ENCODE measurements at regions not wholly inside any gene's neighbourhood (a gene's known extent, or its start where the extent isn't known, plus 50 kb on each side); places are given as distances from the start of the nearest gene placed in this dataset.
"Not testable (repeated sequence)": the region's sequence is repeated elsewhere in the genome, so short reads cannot be mapped to it uniquely, and the experiment has no call there.

DNA sequence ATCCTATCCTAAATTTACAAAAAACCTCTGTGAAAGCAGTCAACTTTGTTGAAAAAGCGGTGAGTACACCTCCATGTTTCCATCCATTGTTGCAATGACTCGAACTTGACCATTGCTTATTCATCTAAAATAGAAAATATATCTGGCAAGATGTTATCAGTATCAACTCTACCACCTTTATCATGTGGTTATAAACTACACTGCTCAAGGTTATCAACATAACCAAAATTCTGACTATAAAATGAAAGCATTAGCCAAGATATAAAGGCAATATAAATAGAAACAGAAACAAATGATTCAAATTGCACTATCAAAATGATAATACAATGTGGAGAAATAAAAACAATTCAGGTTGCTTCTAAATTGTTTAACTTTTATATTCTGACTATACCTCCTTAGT lies 150.0 kb downstream of the AVL9 start:
- not testable (repeated sequence) for DNase-seq

- DNase-seq = no peak
These were observed 147.9 kb downstream of the AVL9 start for GRCh38 chr7:32643194-32643593.

DNA sequence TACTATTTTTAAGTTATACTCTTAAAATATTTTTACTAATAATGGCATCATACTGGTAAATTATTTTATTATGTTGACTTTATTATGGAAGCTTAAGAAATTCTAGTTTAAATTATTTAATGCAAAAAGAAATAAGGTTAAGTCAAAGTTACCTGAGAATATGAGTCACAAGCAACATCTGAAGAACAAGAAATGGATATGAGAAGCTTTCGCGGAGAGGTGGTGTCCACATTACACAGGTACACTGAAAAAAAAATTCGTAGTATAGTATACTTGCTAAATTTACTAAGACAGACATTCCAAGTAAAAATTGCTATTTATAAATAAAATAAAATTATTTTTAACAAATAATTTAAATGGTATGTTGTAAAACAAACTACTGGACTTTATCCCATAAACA lies 143.8 kb downstream of the AVL9 start:
- no peak for DNase-seq

DNA sequence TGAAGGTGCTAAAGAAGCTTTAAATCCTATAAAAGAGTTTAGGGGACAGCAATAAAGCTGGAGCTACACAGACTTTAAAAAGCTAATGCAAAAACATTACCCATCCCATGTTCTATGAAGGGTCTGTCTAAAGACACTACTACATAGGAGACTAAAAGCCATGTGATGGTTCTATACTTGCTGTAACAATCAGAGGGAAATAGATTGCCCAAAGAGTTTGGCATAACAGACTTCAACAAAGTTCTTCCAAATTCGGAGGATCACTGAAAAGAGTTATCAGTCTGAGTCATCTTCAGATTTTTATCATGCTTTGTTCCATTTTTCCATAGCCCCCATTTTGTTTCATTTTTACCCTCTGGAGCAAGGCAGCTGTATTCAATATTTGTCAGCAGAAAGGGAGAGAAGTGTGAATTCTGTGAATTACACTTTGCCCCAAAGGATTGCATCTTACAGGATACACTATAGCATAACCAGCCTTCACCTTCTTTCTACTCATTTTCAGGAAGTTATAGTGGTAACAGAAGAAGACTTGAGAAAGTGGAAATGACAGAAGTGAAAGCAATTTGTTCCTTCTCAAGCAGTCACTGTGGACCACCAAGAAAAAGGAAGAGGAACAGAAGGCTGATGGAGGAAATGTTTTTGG lies 143.3 kb downstream of the AVL9 start:
- peak; percentile 96 for DNase-seq

All from MV-4-11 (cell line).